Fibroblast of lung (primary cell): ENCODE measurements at regions not wholly inside any gene's neighbourhood (a gene's known extent, or its start where the extent isn't known, plus 50 kb on each side); places are given as distances from the start of the nearest gene placed in this dataset.

Source experiments
- DNase-seq, 2 donors: peaks; one replicate each; pipeline versions ENCODE4 v3.0.0 to v3.0.0-alpha.2; 2010; ENCODE audit warnings: low read depth in 2 of 2
- H2AFZ ChIP-seq: 2 replicates; pipeline ENCODE4 v1.5.1; 2012; ENCODE audit warnings: low read length, control low read depth, inconsistent platforms
- H3K27ac ChIP-seq: 2 replicates; pipeline ENCODE4 v1.5.1; 2011; ENCODE audit warnings: low read length, control low read depth; ENCODE audit not compliant: insufficient read depth
- H3K27me3 ChIP-seq: 2 replicates; pipeline ENCODE4 v1.5.1; 2011; ENCODE audit warnings: mild to moderate bottlenecking, low read length; ENCODE audit not compliant: control insufficient read depth, insufficient read depth
- H3K36me3 ChIP-seq: 2 replicates; pipeline ENCODE4 v1.5.1; 2011; ENCODE audit warnings: low read length; ENCODE audit not compliant: control insufficient read depth, insufficient read depth
- H3K4me1 ChIP-seq: 2 replicates; pipeline ENCODE4 v1.5.1; 2011; ENCODE audit warnings: low read length; ENCODE audit not compliant: control insufficient read depth, insufficient read depth; ENCODE audit errors: extremely low read depth
- H3K4me2 ChIP-seq: 2 replicates; pipeline ENCODE4 v1.5.1; 2011; ENCODE audit warnings: low read length, control low read depth; ENCODE audit not compliant: insufficient read depth; ENCODE audit errors: extremely low read depth
- H3K4me3 ChIP-seq, 4 experiments: fragments of 200-600 bp in 1 of 4; sonication (generic) in 1 of 4; replicated peaks in 1 of 4; 2 replicates each; pipeline ENCODE4 v1.5.1; 2011 to 2016; ENCODE audit warnings: low read length in 4 of 4, low read depth in 3 of 4, mild to moderate bottlenecking in 3 of 4, control low read depth in 2 of 4, inconsistent platforms in 1 of 4, mixed read lengths in 1 of 4; ENCODE audit not compliant: insufficient read depth in 1 of 4; ENCODE audit errors: control extremely low read depth in 1 of 4
- H3K79me2 ChIP-seq: 2 replicates; pipeline ENCODE4 v1.5.1; 2012; ENCODE audit warnings: mild to moderate bottlenecking, low read length, inconsistent platforms; ENCODE audit not compliant: control insufficient read depth, insufficient read depth
- H3K9ac ChIP-seq: 2 replicates; pipeline ENCODE4 v1.5.1; 2011; ENCODE audit warnings: mild to moderate bottlenecking, low read length, control low read depth; ENCODE audit not compliant: insufficient read depth
- H3K9me3 ChIP-seq: 2 replicates; pipeline ENCODE4 v1.5.1; 2012; ENCODE audit warnings: low read depth, low read length; ENCODE audit not compliant: control insufficient read depth, insufficient read depth
- H4K20me1 ChIP-seq: 2 replicates; pipeline ENCODE4 v1.5.1; 2011; ENCODE audit warnings: low read length; ENCODE audit not compliant: control insufficient read depth, insufficient read depth; ENCODE audit errors: extremely low read depth
- CTCF ChIP-seq, 2 donors: IDR thresholded peaks in 1 of 2; conservative IDR thresholded peaks in 1 of 2; 1 replicate in 1 of 2; 2 replicates in 1 of 2; pipeline ENCODE4 v1.5.1; 2011 to 2012; ENCODE audit warnings: low read length in 2 of 2, control low read depth in 1 of 2, inconsistent platforms in 1 of 2, low read depth in 1 of 2, mild to moderate bottlenecking in 1 of 2
- EZH2 ChIP-seq: IDR thresholded peaks from 2 replicates; pipeline ENCODE4 v1.5.1; 2012; ENCODE audit warnings: low read length, control low read depth, mild to moderate bottlenecking; ENCODE audit errors: missing control alignments

GRCh38 chr3:73863546-73864079, 238.9 kb upstream of the PDZRN3 start:
- Histone ChIP-seq H4K20me1 (no peaks in the 10 kb centered on the region), H3K27ac (no peak overlapping the region), H3K36me3 (no peaks in the 10 kb centered on the region), H3K9ac (no peak overlapping the region), H3K4me3 (no peak overlapping the region), H3K4me2 (no peak overlapping the region), H3K4me1 (no peaks in the 10 kb centered on the region), H3K9me3 (no peaks in the 10 kb centered on the region), H3K27me3 (no peaks in the 10 kb centered on the region), H3K79me2 (no peaks in the 10 kb centered on the region), H2AFZ (no peak overlapping the region)
- TF ChIP-seq EZH2: no peak
- TF ChIP-seq CTCF (conservative IDR thresholded peaks at IDR 0.05 in 1 of 2, IDR thresholded peaks at IDR 0.05 in 1 of 2; ENCODE audit: low read depth in 1 of 2, low read length in 2 of 2): no peak
- DNase-seq: no peak

DNA sequence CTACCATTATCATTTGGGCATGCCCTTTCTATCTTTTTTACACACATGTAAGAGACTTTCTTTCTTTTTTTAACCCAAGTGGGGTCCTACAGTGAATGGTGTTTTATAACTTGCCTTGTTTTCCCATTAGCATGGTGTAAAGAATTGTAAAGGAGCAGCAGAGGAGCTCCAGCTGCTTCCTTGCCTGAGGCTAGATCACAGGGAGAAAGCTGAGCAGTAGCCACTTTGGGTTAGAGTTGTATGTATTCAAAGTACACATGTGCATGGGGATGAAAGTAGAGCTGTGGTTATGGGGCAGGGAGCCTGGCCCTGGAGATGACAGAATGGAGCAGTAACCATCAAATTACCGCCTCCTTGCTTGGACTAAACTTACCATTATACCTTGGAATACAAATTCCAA, 231.1 kb upstream of the PDZRN3 start:
- H3K27me3 ChIP-seq: peaks cover 2% of the 10 kb centered on the region
- no peaks in the 10 kb centered on the region for H3K79me2 ChIP-seq
- H3K4me1 ChIP-seq: no peaks in the 10 kb centered on the region
- H3K4me3 ChIP-seq: no peak overlapping the region
- TF ChIP-seq CTCF (conservative IDR thresholded peaks at IDR 0.05 in 1 of 2, IDR thresholded peaks at IDR 0.05 in 1 of 2; ENCODE audit: low read depth in 1 of 2, low read length in 2 of 2) (no peak), EZH2 (no peak)
- no peak overlapping the region for H2AFZ ChIP-seq
- no peaks in the 10 kb centered on the region for H3K9me3 ChIP-seq
- no peak overlapping the region for H3K4me2 ChIP-seq
- no peaks in the 10 kb centered on the region for H3K36me3 ChIP-seq
- no peak for DNase-seq
- H3K9ac ChIP-seq: no peak overlapping the region
- no peaks in the 10 kb centered on the region for H4K20me1 ChIP-seq
- no peak overlapping the region for H3K27ac ChIP-seq

DNA sequence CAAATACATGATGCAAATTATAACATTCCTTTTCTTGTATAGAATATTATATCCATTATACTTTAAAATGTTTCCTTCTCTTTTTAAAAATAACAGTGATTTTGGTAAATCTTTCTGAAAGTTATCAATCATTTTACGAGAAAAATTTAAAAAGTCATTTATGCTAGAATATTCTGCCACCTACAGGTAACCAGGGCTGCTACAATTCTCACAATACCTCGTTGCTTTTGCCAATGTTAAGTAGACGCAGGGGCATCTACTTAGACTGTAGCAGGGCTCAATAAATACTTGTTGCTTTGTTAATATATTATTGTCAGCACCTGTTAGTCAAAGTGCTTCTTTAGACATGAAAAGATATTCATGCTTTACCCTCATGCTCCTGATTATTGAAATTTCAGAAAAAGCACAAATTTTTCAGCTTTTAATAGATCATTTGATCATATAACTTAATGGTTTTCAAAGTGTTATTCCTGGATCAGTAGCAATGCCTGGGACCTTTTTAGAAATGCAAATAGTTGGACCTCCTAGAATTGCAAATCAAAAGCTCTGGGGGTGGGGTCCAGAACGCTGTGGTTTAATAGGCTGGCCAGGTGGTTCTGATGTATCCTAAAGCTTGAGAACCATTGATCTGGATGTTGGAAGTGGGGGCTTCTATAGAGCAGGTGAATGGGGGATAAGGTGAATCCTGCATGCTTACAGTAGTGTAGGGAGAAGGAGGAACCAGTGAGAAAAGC, 223.6 kb upstream of the PDZRN3 start:
- Histone ChIP-seq H3K79me2 (no peaks in the 10 kb centered on the region), H3K4me2 (no peak overlapping the region), H3K9me3 (no peaks in the 10 kb centered on the region), H3K9ac (no peak overlapping the region), H2AFZ (no peak overlapping the region), H3K4me3 (no peak overlapping the region), H3K4me1 (no peaks in the 10 kb centered on the region), H3K36me3 (no peaks in the 10 kb centered on the region), H3K27me3 (no peaks in the 10 kb centered on the region), H3K27ac (no peak overlapping the region), H4K20me1 (no peaks in the 10 kb centered on the region)
- TF ChIP-seq CTCF (conservative IDR thresholded peaks at IDR 0.05 in 1 of 2, IDR thresholded peaks at IDR 0.05 in 1 of 2; ENCODE audit: low read depth in 1 of 2, low read length in 2 of 2) (peak; percentile 69 to 80), EZH2 (no peak)
- DNase-seq: peak; percentile 40 to 68
